ENCODE measurements at regions not wholly inside any gene's neighbourhood (a gene's known extent, or its start where the extent isn't known, plus 50 kb on each side); places are given as distances from the start of the nearest gene placed in this dataset.

DNA sequence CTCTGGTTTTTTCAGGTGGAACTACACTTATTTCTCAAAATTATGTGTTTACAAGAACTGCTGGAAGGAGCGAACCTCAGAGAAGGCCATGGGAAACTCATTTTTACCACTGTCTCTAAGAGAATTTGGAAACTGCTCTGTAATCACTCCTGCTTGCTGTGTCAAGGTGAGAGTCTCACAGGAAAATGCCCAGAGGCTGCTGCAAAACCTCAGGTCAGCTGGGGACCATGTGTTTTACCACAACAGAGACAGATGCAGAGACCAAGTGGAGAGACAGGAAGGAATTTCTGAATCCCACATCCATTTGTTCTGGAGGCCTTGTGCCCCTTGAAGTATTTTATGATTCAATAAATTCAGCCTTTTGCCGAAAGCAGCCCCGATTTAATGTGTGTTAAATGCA is 743.8 kb upstream of the SLC10A2 start:
- TF ChIP-seq, protein P1, sequence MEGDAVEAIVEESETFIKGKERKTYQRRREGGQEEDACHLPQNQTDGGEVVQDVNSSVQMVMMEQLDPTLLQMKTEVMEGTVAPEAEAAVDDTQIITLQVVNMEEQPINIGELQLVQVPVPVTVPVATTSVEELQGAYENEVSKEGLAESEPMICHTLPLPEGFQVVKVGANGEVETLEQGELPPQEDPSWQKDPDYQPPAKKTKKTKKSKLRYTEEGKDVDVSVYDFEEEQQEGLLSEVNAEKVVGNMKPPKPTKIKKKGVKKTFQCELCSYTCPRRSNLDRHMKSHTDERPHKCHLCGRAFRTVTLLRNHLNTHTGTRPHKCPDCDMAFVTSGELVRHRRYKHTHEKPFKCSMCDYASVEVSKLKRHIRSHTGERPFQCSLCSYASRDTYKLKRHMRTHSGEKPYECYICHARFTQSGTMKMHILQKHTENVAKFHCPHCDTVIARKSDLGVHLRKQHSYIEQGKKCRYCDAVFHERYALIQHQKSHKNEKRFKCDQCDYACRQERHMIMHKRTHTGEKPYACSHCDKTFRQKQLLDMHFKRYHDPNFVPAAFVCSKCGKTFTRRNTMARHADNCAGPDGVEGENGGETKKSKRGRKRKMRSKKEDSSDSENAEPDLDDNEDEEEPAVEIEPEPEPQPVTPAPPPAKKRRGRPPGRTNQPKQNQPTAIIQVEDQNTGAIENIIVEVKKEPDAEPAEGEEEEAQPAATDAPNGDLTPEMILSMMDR (IDR thresholded peaks at IDR 0.05) = no peak
- no peak for TF ChIP-seq POLR2A (IDR thresholded peaks at IDR 0.05)

Data from thyroid gland (tissue), 4 donors.